Activated CD8-positive, alpha-beta T cell treated with anti-CD3 and anti-CD28 coated beads for 36 hours (primary cell): ENCODE measurements at regions not wholly inside any gene's neighbourhood (a gene's known extent, or its start where the extent isn't known, plus 50 kb on each side); places are given as distances from the start of the nearest gene placed in this dataset.

Source experiments
- ATAC-seq: fragments of 200-7000 bp; cut with Tn5 transposase; one replicate; pipeline ENCODE4 v1.10.0; 2021; ENCODE audit warnings: mild to moderate bottlenecking, moderate library complexity
- CTCF ChIA-PET: fragments of 350-600 bp; sonication (Branson Sonifier 250); formaldehyde crosslinking; loops from one replicate; lab custom pipeline; 2021; ENCODE audit warnings: antibody characterized with exemption; lab: Charles Lee
- POLR2A ChIA-PET: fragments of 350-600 bp; sonication (Branson Sonifier 250); formaldehyde crosslinking; loops from one replicate; lab custom pipeline; 2021; ENCODE audit warnings: antibody characterized with exemption; lab: Charles Lee
- DNase-seq: peaks from one replicate; pipeline ENCODE4 v3.0.0-alpha.2; 2020
- H3K27ac Mint-ChIP-seq: one replicate; pipeline ENCODE4 v1.8.0; 2021; ENCODE audit warnings: mild to moderate bottlenecking, mixed read lengths
- H3K27me3 Mint-ChIP-seq: one replicate; pipeline ENCODE4 v1.8.0; 2021; ENCODE audit warnings: mixed read lengths
- H3K36me3 Mint-ChIP-seq: one replicate; pipeline ENCODE4 v1.8.0; 2021; ENCODE audit warnings: low read depth, mixed read lengths
- H3K4me1 Mint-ChIP-seq: one replicate; pipeline ENCODE4 v1.8.0; 2021; ENCODE audit warnings: low read depth, mixed read lengths
- H3K4me3 Mint-ChIP-seq: one replicate; pipeline ENCODE4 v1.8.0; 2021; ENCODE audit warnings: mild to moderate bottlenecking, moderate library complexity, mixed read lengths
- H3K9me3 Mint-ChIP-seq: one replicate; pipeline ENCODE4 v1.8.0; 2021; ENCODE audit warnings: mixed read lengths
- intact Hi-C: fragments of 100-400 bp; cut with micrococcal nuclease; formaldehyde crosslinking; loops from one replicate; pipeline ENCODE4 v1.10.0; 2022
- TF ChIP-seq, protein P1 (sequence below): fragments of 200-600 bp; IDR thresholded peaks from one replicate; pipeline ENCODE4 v1.8.0; 2022; ENCODE audit warnings: antibody characterized with exemption, mild to moderate bottlenecking

DNA sequence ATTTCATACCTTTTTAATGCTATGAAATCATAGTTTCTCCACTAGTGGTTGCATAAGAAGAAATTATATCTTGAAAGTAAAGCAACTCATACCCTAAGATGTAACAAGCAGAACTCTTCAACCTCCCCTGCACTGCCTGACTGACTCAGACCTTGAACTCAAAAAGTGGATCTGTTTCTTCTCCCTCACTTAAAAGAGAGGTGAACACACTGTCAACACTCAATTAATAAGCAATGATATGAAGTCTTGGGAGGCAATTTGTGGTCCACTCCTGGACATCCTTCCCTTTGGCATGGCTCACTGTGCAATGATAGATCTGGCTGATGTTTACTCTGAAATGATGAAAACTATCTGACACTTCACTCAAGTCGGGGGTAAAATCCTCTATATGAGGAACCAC lies 282.0 kb upstream of the DKK2 start:
- CTCF ChIA-PET, result no interaction called here
- Mint-ChIP-seq H3K4me1 (no peaks in the 10 kb centered on the region), H3K4me3 (no peak overlapping the region), H3K36me3 (no peaks in the 10 kb centered on the region), H3K9me3 (no peaks in the 10 kb centered on the region), H3K27me3 (peaks cover 1% of the 10 kb centered on the region), H3K27ac (no peak overlapping the region)
- DNase-seq, result no peak
- intact Hi-C loops, result no loop called here
- ATAC-seq, result no peak
- POLR2A ChIA-PET, result no interaction called here
- TF ChIP-seq, protein P1, sequence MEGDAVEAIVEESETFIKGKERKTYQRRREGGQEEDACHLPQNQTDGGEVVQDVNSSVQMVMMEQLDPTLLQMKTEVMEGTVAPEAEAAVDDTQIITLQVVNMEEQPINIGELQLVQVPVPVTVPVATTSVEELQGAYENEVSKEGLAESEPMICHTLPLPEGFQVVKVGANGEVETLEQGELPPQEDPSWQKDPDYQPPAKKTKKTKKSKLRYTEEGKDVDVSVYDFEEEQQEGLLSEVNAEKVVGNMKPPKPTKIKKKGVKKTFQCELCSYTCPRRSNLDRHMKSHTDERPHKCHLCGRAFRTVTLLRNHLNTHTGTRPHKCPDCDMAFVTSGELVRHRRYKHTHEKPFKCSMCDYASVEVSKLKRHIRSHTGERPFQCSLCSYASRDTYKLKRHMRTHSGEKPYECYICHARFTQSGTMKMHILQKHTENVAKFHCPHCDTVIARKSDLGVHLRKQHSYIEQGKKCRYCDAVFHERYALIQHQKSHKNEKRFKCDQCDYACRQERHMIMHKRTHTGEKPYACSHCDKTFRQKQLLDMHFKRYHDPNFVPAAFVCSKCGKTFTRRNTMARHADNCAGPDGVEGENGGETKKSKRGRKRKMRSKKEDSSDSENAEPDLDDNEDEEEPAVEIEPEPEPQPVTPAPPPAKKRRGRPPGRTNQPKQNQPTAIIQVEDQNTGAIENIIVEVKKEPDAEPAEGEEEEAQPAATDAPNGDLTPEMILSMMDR, result no peak

DNA sequence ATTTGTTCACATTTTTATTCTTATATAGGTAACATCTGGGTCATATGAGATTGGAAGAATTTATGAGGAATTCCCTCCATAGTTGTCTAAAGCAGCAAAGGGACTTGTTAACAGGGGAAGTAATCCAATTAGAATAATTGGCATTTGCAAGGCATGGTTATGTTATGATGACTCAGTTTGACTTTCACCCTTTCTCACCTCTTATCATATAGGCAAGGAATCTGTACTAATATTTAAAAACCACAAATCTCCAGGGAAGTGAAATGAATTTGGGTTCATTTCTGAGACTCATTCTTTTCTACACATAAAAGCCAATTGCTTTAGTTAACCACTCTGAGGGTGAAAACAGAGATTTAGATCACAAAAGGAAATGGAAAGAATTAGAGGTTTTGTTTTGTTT lies 281.5 kb upstream of the DKK2 start:
- CTCF ChIA-PET, result no interaction called here
- H3K4me3 Mint-ChIP-seq, result no peak overlapping the region
- no peak overlapping the region for H3K27ac Mint-ChIP-seq
- TF ChIP-seq, protein P1, result no peak
- intact Hi-C loops, result no loop called here
- no peaks in the 10 kb centered on the region for H3K4me1 Mint-ChIP-seq
- no peak for ATAC-seq
- H3K9me3 Mint-ChIP-seq, result no peaks in the 10 kb centered on the region
- no peak for DNase-seq
- H3K36me3 Mint-ChIP-seq, result no peaks in the 10 kb centered on the region
- peaks cover 1% of the 10 kb centered on the region for H3K27me3 Mint-ChIP-seq
- POLR2A ChIA-PET, result no interaction called here

DNA sequence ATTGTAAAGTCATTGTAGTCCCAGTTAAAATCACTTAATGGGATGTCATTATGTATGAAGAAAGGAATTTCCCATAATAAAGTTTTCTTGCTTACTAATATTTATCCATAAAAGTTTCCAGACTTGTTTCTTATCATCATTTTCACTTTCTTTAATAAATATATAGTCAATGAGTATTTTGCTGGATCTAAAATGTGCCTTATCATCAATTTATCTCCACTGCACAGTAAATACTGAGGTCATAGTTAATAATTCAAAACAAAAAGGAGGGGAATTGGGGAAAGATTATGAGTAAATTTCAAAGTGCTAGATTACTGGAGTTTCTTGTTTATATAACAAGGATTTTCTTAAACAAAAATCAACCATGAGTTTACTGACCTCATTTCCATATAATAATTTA lies 279.5 kb upstream of the DKK2 start:
- intact Hi-C loops, result no loop called here
- CTCF ChIA-PET, result no interaction called here
- POLR2A ChIA-PET, result no interaction called here
- Mint-ChIP-seq H3K9me3 (no peaks in the 10 kb centered on the region), H3K4me3 (no peak overlapping the region), H3K27me3 (no peaks in the 10 kb centered on the region), H3K4me1 (no peaks in the 10 kb centered on the region), H3K27ac (no peak overlapping the region), H3K36me3 (no peaks in the 10 kb centered on the region)
- ATAC-seq, result no peak
- TF ChIP-seq, protein P1, result no peak
- DNase-seq, result no peak

DNA sequence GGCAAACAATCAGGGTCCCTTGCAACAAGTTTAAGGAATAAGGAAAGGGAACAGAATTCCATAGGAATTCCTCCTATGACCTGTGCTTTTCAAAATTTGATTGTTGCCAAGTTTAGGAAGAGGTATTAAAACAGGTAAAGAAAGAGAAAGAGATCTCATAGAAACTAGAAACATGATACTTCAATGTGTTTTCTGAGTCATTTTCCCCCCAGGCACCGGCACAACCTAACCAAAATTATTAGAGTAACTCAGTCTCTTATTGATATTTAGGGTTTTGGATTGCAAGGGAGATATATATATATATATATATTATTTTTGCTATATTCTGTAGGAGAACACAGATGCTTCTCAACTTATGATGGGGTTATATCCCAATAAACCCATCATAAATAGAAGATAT lies 278.0 kb upstream of the DKK2 start:
- TF ChIP-seq, protein P1, result no peak
- Mint-ChIP-seq H3K36me3 (no peaks in the 10 kb centered on the region), H3K27ac (no peak overlapping the region), H3K9me3 (no peaks in the 10 kb centered on the region), H3K4me1 (no peaks in the 10 kb centered on the region), H3K4me3 (no peak overlapping the region), H3K27me3 (no peaks in the 10 kb centered on the region)
- DNase-seq (no peak), ATAC-seq (no peak)
- ChIA-PET CTCF (no interaction called here), POLR2A (no interaction called here)
- intact Hi-C loops, result no loop called here

DNA sequence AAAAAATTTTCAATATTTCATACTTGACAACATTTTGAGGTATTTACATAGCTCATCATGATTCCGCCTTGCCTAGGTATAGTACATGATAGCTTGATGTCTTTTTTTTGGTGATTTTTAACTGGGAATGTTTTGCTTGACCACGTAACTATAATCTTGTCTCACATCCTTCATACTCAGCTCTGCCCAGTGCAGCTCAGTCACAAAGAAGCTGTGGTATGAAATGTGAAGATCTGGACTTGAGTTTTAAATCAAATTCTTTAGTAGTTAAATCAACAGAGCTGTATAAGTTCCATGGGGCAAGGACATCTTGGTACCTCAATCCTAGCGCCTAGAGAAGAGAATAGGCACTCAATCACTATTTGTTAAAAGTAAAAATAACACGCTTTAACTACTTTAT lies 276.3 kb upstream of the DKK2 start:
- POLR2A ChIA-PET, result no interaction called here
- no peaks in the 10 kb centered on the region for H3K4me1 Mint-ChIP-seq
- CTCF ChIA-PET, result no interaction called here
- ATAC-seq, result no peak
- no peaks in the 10 kb centered on the region for H3K9me3 Mint-ChIP-seq
- no peak overlapping the region for H3K4me3 Mint-ChIP-seq
- TF ChIP-seq, protein P1, result no peak
- intact Hi-C loops, result no loop called here
- DNase-seq, result no peak
- H3K27ac Mint-ChIP-seq, result no peak overlapping the region
- H3K27me3 Mint-ChIP-seq, result no peaks in the 10 kb centered on the region
- H3K36me3 Mint-ChIP-seq, result no peaks in the 10 kb centered on the region
